ENCODE measurements at regions not wholly inside any gene's neighbourhood (a gene's known extent, or its start where the extent isn't known, plus 50 kb on each side); places are given as distances from the start of the nearest gene placed in this dataset.

DNA sequence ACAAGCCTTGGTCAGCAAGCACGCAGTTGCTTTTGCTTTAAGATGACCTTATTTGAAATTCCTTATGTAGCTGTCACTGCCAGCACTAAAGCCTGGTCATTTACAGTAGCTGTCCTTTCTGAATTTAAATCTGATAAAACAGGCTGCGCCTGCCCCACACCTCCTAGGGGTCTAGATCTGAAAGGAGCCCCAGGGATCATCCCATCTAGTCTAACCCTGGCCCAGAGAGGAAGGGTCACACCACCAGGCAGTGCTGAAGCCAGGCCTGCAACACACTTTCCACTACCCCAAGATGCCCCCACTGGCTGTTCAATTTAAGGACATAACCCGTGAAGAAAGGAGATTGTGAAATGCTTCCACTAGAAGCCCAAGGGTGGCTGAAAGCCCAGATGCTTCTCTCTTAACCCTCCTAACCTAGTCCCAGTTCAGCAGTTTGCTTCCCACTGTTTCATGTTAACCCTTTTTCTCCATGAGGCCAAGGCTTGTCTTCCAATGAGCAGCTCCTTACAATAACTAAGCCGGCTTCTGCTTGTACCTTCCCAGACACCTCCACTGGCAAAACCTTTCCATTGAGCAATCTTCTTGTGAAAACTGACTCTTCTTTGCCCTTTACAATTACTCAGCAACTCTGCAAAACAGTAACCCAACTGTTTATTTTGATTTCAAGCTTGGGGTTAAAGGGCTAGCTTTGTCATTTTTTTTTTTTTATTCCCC, 198.9 kb upstream of the LPP start:
- Mint-ChIP-seq H3K4me3 (no peak overlapping the region), H3K36me3 (no peaks in the 10 kb centered on the region), H3K9me3 (no peaks in the 10 kb centered on the region)

DNA sequence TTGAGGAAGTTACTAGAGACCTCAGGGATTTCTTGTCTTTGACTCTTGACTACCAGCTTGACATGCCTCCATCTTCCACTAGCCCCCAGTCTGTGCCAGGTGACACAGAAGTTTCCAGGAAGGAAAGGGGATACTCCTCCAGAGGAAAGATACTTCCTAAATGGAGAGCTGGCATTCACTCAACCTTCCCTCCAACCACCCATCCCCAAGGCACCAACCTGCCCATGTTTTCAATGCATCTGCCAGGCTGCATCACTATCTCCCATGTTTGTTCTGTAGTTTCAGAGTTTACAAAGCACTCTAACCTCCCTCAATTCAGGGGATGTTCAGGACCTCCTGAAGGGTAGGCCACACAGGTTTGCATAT, 198.4 kb upstream of the LPP start:
- TF ChIP-seq, protein P1, sequence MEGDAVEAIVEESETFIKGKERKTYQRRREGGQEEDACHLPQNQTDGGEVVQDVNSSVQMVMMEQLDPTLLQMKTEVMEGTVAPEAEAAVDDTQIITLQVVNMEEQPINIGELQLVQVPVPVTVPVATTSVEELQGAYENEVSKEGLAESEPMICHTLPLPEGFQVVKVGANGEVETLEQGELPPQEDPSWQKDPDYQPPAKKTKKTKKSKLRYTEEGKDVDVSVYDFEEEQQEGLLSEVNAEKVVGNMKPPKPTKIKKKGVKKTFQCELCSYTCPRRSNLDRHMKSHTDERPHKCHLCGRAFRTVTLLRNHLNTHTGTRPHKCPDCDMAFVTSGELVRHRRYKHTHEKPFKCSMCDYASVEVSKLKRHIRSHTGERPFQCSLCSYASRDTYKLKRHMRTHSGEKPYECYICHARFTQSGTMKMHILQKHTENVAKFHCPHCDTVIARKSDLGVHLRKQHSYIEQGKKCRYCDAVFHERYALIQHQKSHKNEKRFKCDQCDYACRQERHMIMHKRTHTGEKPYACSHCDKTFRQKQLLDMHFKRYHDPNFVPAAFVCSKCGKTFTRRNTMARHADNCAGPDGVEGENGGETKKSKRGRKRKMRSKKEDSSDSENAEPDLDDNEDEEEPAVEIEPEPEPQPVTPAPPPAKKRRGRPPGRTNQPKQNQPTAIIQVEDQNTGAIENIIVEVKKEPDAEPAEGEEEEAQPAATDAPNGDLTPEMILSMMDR (conservative IDR thresholded peaks at IDR 0.05) = no peak
- Mint-ChIP-seq H3K4me1 (ENCODE audit: unreplicated experiment) (peaks cover 6% of the 10 kb centered on the region), H3K9me3 (no peaks in the 10 kb centered on the region), H3K27ac (peak overlapping the region; percentile 42), H3K36me3 (no peaks in the 10 kb centered on the region), H3K4me3 (no peak overlapping the region), H3K27me3 (no peaks in the 10 kb centered on the region)
- DNase-seq (ENCODE audit: extremely low spot score, unreplicated experiment) = no peak

More for the DNA sequence above, 198.9 kb upstream of the LPP start:
- DNase-seq (ENCODE audit: extremely low spot score, unreplicated experiment) = no peak
- H3K4me1 Mint-ChIP-seq (ENCODE audit: unreplicated experiment) = peaks cover 6% of the 10 kb centered on the region
- H3K27me3 Mint-ChIP-seq = no peaks in the 10 kb centered on the region
- peak overlapping the region; percentile 42 for H3K27ac Mint-ChIP-seq
- TF ChIP-seq, protein P1 (conservative IDR thresholded peaks at IDR 0.05) = no peak

DNA sequence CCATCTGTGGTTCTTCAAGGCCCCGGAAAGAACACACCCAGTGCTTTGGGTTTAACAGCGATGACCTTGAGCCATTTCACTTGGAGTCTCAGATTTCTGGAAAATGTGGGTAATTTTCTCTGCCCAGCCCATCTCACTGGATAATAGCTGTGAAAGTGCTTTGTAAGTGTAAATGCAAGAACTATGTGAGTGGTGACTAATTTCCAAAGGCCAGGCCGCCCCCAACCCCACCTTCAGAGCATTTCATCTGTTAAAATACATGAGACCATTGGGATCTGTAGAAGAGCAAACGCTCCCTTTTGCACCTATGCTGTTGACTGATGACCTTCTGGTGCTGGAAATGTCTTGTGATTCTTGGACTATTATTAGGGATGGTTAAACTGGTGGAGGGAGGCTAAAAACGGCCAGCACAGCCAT, 196.8 kb upstream of the LPP start:
- H3K4me1 Mint-ChIP-seq (ENCODE audit: unreplicated experiment) = peaks cover 6% of the 10 kb centered on the region
- DNase-seq (ENCODE audit: extremely low spot score, unreplicated experiment) = no peak
- H3K4me3 Mint-ChIP-seq = no peak overlapping the region
- no peaks in the 10 kb centered on the region for H3K36me3 Mint-ChIP-seq
- H3K27ac Mint-ChIP-seq = no peak overlapping the region
- H3K27me3 Mint-ChIP-seq = no peaks in the 10 kb centered on the region
- H3K9me3 Mint-ChIP-seq = no peaks in the 10 kb centered on the region
- TF ChIP-seq, protein P1 (conservative IDR thresholded peaks at IDR 0.05) = no peak

DNA sequence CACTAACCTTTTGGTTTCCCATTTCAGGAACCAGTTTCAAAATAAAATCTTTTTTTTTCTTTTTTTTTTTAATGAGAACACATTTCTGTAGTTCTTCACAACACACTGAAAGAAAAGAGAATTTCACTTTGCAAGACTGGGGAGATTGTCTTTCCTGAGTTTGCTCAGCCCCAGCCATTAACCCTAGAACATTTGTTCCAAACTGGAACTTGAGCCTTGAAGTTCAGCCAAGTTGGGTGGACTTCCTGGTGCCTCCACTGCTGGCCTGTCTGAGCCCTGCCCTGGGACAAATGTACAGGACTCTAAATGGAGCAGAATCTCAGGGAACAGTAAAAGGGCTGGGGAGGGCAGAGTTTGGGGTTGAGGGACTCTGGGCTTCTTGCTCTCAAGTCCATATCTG, 196.4 kb upstream of the LPP start:
- no peaks in the 10 kb centered on the region for H3K27me3 Mint-ChIP-seq
- DNase-seq (ENCODE audit: extremely low spot score, unreplicated experiment) = no peak
- H3K27ac Mint-ChIP-seq = no peak overlapping the region
- H3K4me1 Mint-ChIP-seq (ENCODE audit: unreplicated experiment) = peaks cover 6% of the 10 kb centered on the region
- TF ChIP-seq, protein P1 (conservative IDR thresholded peaks at IDR 0.05) = no peak
- no peak overlapping the region for H3K4me3 Mint-ChIP-seq
- H3K36me3 Mint-ChIP-seq = no peaks in the 10 kb centered on the region
- no peaks in the 10 kb centered on the region for H3K9me3 Mint-ChIP-seq

DNA sequence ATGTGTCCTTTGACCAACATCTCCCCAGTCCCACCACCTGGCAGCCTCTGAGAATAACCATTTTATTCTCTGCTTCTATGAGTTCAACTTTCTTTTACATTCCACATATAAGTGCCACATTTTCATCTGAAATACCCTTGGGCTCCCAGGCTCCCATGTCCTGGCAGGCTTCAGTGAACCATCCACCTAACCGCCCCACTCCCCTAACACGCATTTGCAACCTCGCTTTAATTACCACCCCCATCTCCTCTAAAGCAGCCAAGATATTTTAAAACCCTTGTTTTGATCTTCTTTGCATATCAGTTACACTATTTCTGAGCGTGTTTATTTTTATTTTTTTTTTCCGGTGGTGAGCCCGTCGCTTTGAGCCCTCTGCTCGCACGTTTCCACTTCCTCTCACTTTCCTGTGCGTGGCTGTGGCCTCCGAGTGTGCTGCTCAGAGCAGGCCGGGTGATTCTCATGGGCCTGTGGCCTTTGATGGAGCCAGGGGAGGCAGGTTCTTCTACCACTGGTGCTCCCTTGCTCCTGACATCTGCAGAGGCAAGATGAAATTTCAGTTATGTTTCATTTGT, 195.4 kb upstream of the LPP start:
- Mint-ChIP-seq H3K9me3 (no peaks in the 10 kb centered on the region), H3K4me1 (ENCODE audit: unreplicated experiment) (peaks cover 9% of the 10 kb centered on the region), H3K4me3 (no peak overlapping the region), H3K27ac (no peak overlapping the region), H3K27me3 (peaks cover 1% of the 10 kb centered on the region), H3K36me3 (no peaks in the 10 kb centered on the region)
- TF ChIP-seq, protein P1 (conservative IDR thresholded peaks at IDR 0.05) = no peak
- DNase-seq (ENCODE audit: extremely low spot score, unreplicated experiment) = no peak
